GM12891 (cell line): ENCODE measurements at regions not wholly inside any gene's neighbourhood (a gene's known extent, or its start where the extent isn't known, plus 50 kb on each side); places are given as distances from the start of the nearest gene placed in this dataset.

Source experiments
- PAX5 ChIP-seq: IDR thresholded peaks from 2 replicates; pipeline ENCODE4 v1.6.1; 2011; ENCODE audit warnings: low read length, moderate library complexity, mild to moderate bottlenecking; ENCODE audit not compliant: insufficient read depth, severe bottlenecking
- POLR2A ChIP-seq: IDR thresholded peaks from 2 replicates; pipeline ENCODE4 v1.6.1; 2011; ENCODE audit warnings: low read depth, low read length, control low read depth
- POLR2AphosphoS5 ChIP-seq: IDR thresholded peaks from 2 replicates; pipeline ENCODE4 v1.6.1; 2011; ENCODE audit warnings: low read depth, low read length, control low read depth
- SPI1 ChIP-seq: IDR thresholded peaks from 2 replicates; pipeline ENCODE4 v1.6.1; 2011; ENCODE audit warnings: low read depth, low read length, control low read depth
- TAF1 ChIP-seq: IDR thresholded peaks from 2 replicates; pipeline ENCODE4 v1.6.1; 2011; ENCODE audit warnings: low read depth, low read length, control low read depth

DNA sequence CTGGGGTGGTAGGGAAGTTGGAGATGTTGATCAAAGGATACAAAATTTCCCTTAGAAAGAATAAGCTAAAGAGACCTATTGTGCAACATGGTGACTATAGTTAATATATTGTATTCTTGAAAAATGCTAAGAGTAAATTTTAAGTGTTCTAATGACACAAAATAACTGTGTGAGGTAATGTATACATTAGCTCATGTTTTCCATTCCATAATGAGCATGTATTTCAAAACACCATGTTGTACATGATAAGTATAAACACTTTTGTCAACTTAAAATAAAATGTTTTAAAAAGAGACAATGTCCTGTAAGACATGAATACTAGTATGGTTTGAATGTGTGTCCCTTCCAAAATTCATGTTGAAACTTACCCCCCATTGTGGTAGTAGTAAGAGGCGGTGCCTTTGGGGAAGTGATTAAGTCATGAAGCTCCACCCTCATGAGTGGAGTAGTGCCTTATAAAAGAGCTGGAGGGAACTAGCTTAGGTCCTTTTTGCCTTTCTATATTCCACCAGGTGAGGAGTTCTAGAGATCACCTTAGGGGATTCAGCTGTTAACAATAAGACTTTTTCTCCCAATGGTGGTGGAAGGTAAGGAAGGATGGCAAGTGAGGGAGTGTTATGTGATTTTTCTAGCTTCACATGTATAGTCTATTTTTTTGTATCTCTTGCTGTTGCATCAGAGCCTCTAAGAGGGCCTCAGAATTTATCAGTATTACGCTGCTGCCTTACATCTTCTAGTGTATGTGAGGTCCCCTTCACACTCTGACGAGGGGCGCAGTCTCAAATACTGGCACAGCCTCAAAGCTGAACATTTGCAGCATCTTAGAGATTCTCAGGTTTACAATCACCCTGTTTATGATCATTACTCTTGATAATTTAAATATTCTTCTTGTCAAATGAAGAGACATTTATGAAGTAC, 94.9 kb upstream of the NREP start:
- TF ChIP-seq POLR2A (no peak), TAF1 (no peak), POLR2AphosphoS5 (no peak), PAX5 (no peak), SPI1 (no peak)
